ENCODE measurements at regions not wholly inside any gene's neighbourhood (a gene's known extent, or its start where the extent isn't known, plus 50 kb on each side); places are given as distances from the start of the nearest gene placed in this dataset.

- Histone ChIP-seq H3K9me3 (ENCODE audit: control extremely low read depth in 1 of 3, control insufficient read depth in 2 of 3, insufficient read depth in 1 of 3, low read length in 2 of 3) (no peaks in the 10 kb centered on the region), H3K79me2 (ENCODE audit: control insufficient read depth, insufficient read depth, low read length) (no peaks in the 10 kb centered on the region), H3K36me3 (replicated peaks in 1 of 2; ENCODE audit: control extremely low read depth in 1 of 2, control insufficient read depth in 1 of 2, extremely low read depth in 1 of 2, insufficient read depth in 2 of 2, low read length in 1 of 2) (no peaks in the 10 kb centered on the region), H3K9ac (ENCODE audit: low read length) (no peak overlapping the region), H3K4me3 (ENCODE audit: control extremely low read depth in 1 of 5, extremely low read depth in 1 of 5, insufficient read depth in 1 of 5, low read depth in 2 of 5, low read length in 4 of 5) (no peak overlapping the region), H3K27me3 (replicated peaks in 1 of 4; ENCODE audit: control extremely low read depth in 1 of 4, control insufficient read depth in 3 of 4, insufficient read depth in 4 of 4, low read length in 3 of 4) (no peaks in the 10 kb centered on the region), H2AFZ (ENCODE audit: insufficient read depth, low read depth, low read length, poor library complexity, severe bottlenecking) (no peak overlapping the region), H3K4me2 (replicated peaks; ENCODE audit: low read depth, low read length, poor library complexity, severe bottlenecking) (no peak overlapping the region), H4K20me1 (ENCODE audit: control insufficient read depth, insufficient read depth, low read length, poor library complexity, severe bottlenecking) (no peaks in the 10 kb centered on the region), H3K27ac (ENCODE audit: low read length in 2 of 2) (no peak overlapping the region), H3K4me1 (ENCODE audit: control insufficient read depth in 2 of 2, insufficient read depth in 2 of 2, low read length in 2 of 2) (no peaks in the 10 kb centered on the region)
- no peak for TF ChIP-seq EZH2 (IDR thresholded peaks at IDR 0.05; ENCODE audit: borderline replicate concordance, insufficient read depth, low read depth, low read length, poor library complexity, severe bottlenecking)
- no peak for TF ChIP-seq CTCF (IDR thresholded peaks at IDR 0.05)
- Mint-ChIP-seq H3K4me1 (no peaks in the 10 kb centered on the region), H3K27me3 (no peaks in the 10 kb centered on the region), H3K4me3 (no peak overlapping the region), H3K9me3 (ENCODE audit: insufficient read depth) (peaks cover 3% of the 10 kb centered on the region), H3K27ac (no peak overlapping the region)
- no peak for DNase-seq
- CTCF ChIA-PET, result no interaction called here
- 100% methylated on average over 1 of the region's 3 CpGs for WGBS (ENCODE audit: insufficient coverage)
- POLR2A ChIA-PET, result no interaction called here
- intact Hi-C loops (cut with micrococcal nuclease), result no loop called here
- ATAC-seq (ENCODE audit: low read depth), result no peak
Measured at GRCh38 chr2:12369566-12369965, 347.2 kb upstream of the TRIB2 start.

- Mint-ChIP-seq H3K4me1 (peaks cover 7% of the 10 kb centered on the region), H3K27ac (no peak overlapping the region), H3K9me3 (ENCODE audit: insufficient read depth) (no peaks in the 10 kb centered on the region), H3K4me3 (no peak overlapping the region), H3K27me3 (no peaks in the 10 kb centered on the region)
- ATAC-seq (ENCODE audit: low read depth) (no peak), DNase-seq (no peak)
- H4K20me1 ChIP-seq (ENCODE audit: control insufficient read depth, insufficient read depth, low read length, poor library complexity, severe bottlenecking), result no peaks in the 10 kb centered on the region
- no peak overlapping the region for H3K27ac ChIP-seq (ENCODE audit: low read length in 2 of 2)
- ChIA-PET CTCF (no interaction called here), POLR2A (no interaction called here)
- WGBS (ENCODE audit: insufficient coverage), result 92% methylated on average over 1 of the region's 1 CpG
- no peaks in the 10 kb centered on the region for H3K27me3 ChIP-seq (replicated peaks in 1 of 4; ENCODE audit: control extremely low read depth in 1 of 4, control insufficient read depth in 3 of 4, insufficient read depth in 4 of 4, low read length in 3 of 4)
- H3K9ac ChIP-seq (ENCODE audit: low read length), result no peak overlapping the region
- H3K4me1 ChIP-seq (ENCODE audit: control insufficient read depth in 2 of 2, insufficient read depth in 2 of 2, low read length in 2 of 2), result peaks cover 0 to 4% of the 10 kb centered on the region in 2 donors
- no peaks in the 10 kb centered on the region for H3K36me3 ChIP-seq (replicated peaks in 1 of 2; ENCODE audit: control extremely low read depth in 1 of 2, control insufficient read depth in 1 of 2, extremely low read depth in 1 of 2, insufficient read depth in 2 of 2, low read length in 1 of 2)
- TF ChIP-seq CTCF (IDR thresholded peaks at IDR 0.05), result no peak
- TF ChIP-seq EZH2 (IDR thresholded peaks at IDR 0.05; ENCODE audit: borderline replicate concordance, insufficient read depth, low read depth, low read length, poor library complexity, severe bottlenecking), result no peak
- intact Hi-C loops (cut with micrococcal nuclease), result no loop called here
- H2AFZ ChIP-seq (ENCODE audit: insufficient read depth, low read depth, low read length, poor library complexity, severe bottlenecking), result peak overlapping the region; percentile 48
- H3K4me2 ChIP-seq (replicated peaks; ENCODE audit: low read depth, low read length, poor library complexity, severe bottlenecking), result no peak overlapping the region
- no peaks in the 10 kb centered on the region for H3K79me2 ChIP-seq (ENCODE audit: control insufficient read depth, insufficient read depth, low read length)
- H3K9me3 ChIP-seq (ENCODE audit: control extremely low read depth in 1 of 3, control insufficient read depth in 2 of 3, insufficient read depth in 1 of 3, low read length in 2 of 3), result no peaks in the 10 kb centered on the region
- no peak overlapping the region for H3K4me3 ChIP-seq (ENCODE audit: control extremely low read depth in 1 of 5, extremely low read depth in 1 of 5, insufficient read depth in 1 of 5, low read depth in 2 of 5, low read length in 4 of 5)
Measured at GRCh38 chr2:12376025-12376424, 340.7 kb upstream of the TRIB2 start.

All from B cell (primary cell).